ENCODE measurements at regions not wholly inside any gene's neighbourhood (a gene's known extent, or its start where the extent isn't known, plus 50 kb on each side); places are given as distances from the start of the nearest gene placed in this dataset.

DNA sequence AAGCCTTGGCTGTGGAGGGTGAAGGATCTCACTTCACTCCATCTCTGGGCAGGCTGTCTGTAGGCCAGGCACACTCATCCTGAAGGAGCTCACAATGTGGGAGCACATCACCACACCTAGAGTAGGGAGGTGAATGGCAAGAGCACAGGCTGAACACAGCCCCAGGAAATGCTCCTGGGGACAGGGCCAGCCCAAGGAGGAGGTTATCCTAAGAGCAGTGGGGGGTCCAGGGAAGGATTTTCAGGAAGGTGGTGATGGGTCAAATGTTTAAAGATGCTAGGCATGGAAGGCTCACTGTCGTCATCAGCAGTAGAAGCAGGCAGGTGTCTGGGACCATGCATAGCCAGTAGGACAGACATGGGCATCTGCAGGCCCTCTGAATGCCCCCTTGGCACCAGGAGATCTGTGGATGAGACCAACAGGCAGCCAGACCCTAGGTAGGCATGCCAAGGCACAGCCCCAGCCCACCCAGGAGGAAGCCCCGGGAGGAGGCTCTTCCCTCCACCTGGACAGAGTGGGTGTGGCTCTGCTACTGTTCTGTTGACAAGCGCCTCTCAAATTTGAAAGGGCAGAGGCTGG lies 91.7 kb upstream of the RAB6C start:
- DNase-seq, result no peak
- intact Hi-C loops (cut with DNase I), result no loop called here
- no peaks in the 10 kb centered on the region for H3K4me1 ChIP-seq
- H3K9me3 ChIP-seq, result no peaks in the 10 kb centered on the region
- H3K27me3 ChIP-seq, result no peaks in the 10 kb centered on the region
- H3K27ac ChIP-seq, result no peak overlapping the region
- 93% methylated on average over 2 of the region's 3 CpGs for whole genome bisulfite sequencing (ENCODE audit: insufficient coverage, low coverage, low lambda C conversion rate, missing lambda C conversion rate)
- ATAC-seq, result no peak
- no peaks in the 10 kb centered on the region for H3K36me3 ChIP-seq
- TF ChIP-seq, protein P1, sequence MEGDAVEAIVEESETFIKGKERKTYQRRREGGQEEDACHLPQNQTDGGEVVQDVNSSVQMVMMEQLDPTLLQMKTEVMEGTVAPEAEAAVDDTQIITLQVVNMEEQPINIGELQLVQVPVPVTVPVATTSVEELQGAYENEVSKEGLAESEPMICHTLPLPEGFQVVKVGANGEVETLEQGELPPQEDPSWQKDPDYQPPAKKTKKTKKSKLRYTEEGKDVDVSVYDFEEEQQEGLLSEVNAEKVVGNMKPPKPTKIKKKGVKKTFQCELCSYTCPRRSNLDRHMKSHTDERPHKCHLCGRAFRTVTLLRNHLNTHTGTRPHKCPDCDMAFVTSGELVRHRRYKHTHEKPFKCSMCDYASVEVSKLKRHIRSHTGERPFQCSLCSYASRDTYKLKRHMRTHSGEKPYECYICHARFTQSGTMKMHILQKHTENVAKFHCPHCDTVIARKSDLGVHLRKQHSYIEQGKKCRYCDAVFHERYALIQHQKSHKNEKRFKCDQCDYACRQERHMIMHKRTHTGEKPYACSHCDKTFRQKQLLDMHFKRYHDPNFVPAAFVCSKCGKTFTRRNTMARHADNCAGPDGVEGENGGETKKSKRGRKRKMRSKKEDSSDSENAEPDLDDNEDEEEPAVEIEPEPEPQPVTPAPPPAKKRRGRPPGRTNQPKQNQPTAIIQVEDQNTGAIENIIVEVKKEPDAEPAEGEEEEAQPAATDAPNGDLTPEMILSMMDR (IDR thresholded peaks at IDR 0.05), result no peak
- TF ChIP-seq POLR2A (IDR thresholded peaks at IDR 0.05), result no peak
- no peak overlapping the region for H3K4me3 ChIP-seq

DNA sequence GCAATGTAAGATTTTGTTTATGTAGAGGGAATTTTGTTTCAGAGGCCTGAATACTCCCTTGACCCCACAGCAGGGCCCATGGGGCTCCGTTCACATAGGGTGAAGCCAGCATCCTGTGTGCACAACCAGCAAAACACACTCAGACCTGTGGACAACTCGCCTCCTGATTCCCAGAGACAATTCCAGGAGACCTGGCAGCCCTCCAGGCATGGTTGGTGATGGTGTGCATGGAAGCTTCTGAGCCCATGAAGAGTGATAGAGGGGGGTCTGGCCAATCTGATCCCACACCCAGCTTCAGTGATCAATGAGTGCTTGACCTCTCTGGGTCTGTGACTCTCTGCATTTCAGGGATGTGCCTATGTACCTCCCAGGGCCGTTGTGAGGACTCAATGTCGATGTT lies 91.0 kb upstream of the RAB6C start:
- no peaks in the 10 kb centered on the region for H3K27me3 ChIP-seq
- no peak for ATAC-seq
- DNase-seq, result no peak
- intact Hi-C loops (cut with DNase I), result no loop called here
- no peak for TF ChIP-seq POLR2A (IDR thresholded peaks at IDR 0.05)
- TF ChIP-seq, protein P1 (IDR thresholded peaks at IDR 0.05), result no peak
- H3K4me3 ChIP-seq, result no peak overlapping the region
- H3K36me3 ChIP-seq, result no peaks in the 10 kb centered on the region
- H3K4me1 ChIP-seq, result no peaks in the 10 kb centered on the region
- WGBS (ENCODE audit: insufficient coverage, low coverage, low lambda C conversion rate, missing lambda C conversion rate), result no CpG with 5 or more reads among the region's 4 CpGs
- no peak overlapping the region for H3K27ac ChIP-seq
- no peaks in the 10 kb centered on the region for H3K9me3 ChIP-seq

DNA sequence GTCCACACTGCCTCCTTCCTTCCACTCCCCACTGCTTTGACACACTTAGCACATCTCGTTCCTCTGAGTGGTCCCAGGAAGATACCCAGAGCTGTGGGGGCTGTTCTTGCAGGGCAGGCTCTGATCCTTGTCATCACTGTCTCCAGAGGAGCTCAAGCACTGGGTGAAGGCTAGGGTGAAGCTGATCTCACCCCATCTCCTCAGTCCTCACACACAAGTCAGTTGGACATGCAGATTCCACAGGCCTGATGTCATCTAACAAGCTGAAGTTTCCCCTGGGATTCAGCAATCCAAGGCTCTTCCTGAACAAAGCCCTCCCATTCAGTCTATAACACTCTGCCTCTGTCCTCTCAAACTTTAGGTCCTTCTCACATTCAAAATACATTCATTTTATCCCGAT lies 90.6 kb upstream of the RAB6C start:
- H3K36me3 ChIP-seq, result no peaks in the 10 kb centered on the region
- H3K4me1 ChIP-seq, result no peaks in the 10 kb centered on the region
- no peak for DNase-seq
- TF ChIP-seq POLR2A (IDR thresholded peaks at IDR 0.05), result no peak
- TF ChIP-seq, protein P1 (IDR thresholded peaks at IDR 0.05), result no peak
- H3K27me3 ChIP-seq, result no peaks in the 10 kb centered on the region
- H3K27ac ChIP-seq, result no peak overlapping the region
- no peak overlapping the region for H3K4me3 ChIP-seq
- no peaks in the 10 kb centered on the region for H3K9me3 ChIP-seq
- ATAC-seq, result no peak
- intact Hi-C loops (cut with DNase I), result no loop called here
- 55% methylated on average over 2 of the region's 2 CpGs for WGBS (ENCODE audit: insufficient coverage, low coverage, low lambda C conversion rate, missing lambda C conversion rate)

DNA sequence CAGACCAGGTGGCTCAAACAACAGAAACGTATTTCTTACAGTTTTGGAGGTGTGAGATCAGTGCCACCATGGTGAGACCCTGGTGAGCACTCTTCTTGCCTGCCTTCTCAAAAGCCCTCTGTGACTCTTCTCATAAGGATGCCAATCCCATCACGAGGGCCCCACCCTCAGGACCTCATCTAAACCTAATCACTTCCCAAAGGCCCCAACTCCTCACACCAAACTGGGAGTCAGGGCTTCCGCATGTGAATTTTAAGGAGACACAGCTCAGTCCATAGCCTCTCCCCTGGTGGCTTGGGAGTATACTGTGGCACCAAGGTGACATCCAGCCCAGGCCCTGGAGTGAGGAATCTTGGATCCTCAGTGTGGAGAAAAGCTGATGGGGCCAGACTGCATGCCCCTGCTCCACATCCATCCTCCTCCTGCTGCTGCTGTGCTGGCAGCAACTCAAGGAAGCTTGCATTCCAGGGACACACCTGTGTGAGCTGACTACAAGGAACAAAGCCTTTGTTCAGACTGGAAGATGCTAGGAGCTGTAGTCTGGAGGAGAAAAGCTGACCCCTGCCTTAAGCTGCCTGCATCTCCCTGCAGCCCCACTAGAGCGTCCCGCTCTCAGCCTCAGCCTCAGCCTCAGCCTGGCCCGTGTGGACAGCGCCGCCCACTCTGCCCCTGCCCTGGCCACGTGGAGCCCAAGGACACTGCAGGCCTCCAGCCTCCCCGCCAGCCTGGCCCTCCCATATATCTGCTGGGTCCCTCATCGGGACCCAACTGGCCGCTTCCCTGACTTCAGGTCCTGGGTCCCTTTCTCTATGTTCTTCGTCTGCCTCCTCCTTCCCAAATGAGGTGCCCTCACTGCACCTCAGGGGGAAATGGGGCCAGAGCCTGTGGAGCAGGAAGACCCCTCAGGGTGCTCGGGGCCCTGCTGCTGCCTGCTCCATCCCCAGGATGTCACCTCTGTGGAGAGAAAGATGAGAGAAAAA lies 87.8 kb upstream of the RAB6C start:
- 38% methylated on average over 7 of the region's 14 CpGs for WGBS (ENCODE audit: insufficient coverage, low coverage, low lambda C conversion rate, missing lambda C conversion rate)
- TF ChIP-seq POLR2A (IDR thresholded peaks at IDR 0.05), result no peak
- TF ChIP-seq, protein P1 (IDR thresholded peaks at IDR 0.05), result no peak
- H3K9me3 ChIP-seq, result no peaks in the 10 kb centered on the region
- intact Hi-C loops (cut with DNase I), result no loop called here
- ATAC-seq, result no peak
- H3K27ac ChIP-seq, result no peak overlapping the region
- no peak overlapping the region for H3K4me3 ChIP-seq
- H3K27me3 ChIP-seq, result no peaks in the 10 kb centered on the region
- DNase-seq, result no peak
- no peaks in the 10 kb centered on the region for H3K4me1 ChIP-seq
- no peaks in the 10 kb centered on the region for H3K36me3 ChIP-seq

All from right lobe of liver (tissue), 6 donors.